HL-60/S4 treated with retinoic acid at 250 ng/mL for 4 days and 3 days (cell line): ENCODE measurements at regions not wholly inside any gene's neighbourhood (a gene's known extent, or its start where the extent isn't known, plus 50 kb on each side); places are given as distances from the start of the nearest gene placed in this dataset.

Experiments used
- in situ Hi-C: fragments of 300-500 bp; cut with MboI; formaldehyde crosslinking; loops from 2 replicates; pipeline ENCODE4 v1.7.0; 2022; ENCODE audit warnings: low sequenced_read_pairs

DNA sequence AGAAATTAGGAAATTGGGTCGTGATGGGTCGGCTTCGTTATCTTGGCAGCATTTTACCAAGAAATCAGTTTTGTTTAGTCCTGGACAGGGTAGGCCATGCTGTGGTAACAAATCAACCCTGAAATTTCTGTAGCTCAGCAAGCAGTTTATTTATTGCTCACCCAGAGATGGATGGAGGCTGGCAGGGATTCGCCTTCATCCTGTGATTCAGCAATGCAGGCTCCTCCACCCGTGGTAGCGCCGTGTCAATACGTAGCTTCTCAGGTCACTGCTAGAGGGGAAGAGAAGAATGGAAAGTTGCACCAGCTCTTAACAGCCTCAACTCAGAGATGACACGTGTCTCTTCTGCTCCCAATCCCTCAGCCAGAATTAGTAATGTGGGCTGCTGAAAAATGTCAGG, 157.0 kb upstream of the SGK1 start:
- in situ Hi-C loops: no loop called here

DNA sequence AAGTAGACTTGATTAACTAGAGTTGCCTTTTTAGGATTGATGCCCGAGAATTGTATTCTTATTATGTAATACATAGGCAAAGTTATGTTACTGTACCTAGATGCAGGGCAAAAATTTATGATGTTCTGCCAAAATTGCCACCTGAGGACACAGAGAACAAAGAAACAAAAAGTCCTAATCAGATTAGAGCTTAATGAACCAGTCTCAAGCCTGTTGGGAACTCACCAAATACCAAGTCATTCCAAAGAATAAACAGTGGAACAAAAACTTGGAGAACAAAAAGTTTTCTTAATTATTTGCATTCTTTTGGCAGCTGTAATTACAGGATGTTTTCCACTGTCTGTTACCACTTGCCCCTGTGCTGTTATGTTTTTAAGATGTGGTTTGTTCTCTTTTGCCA, 154.7 kb upstream of the SGK1 start:
- in situ Hi-C loops: no loop called here

DNA sequence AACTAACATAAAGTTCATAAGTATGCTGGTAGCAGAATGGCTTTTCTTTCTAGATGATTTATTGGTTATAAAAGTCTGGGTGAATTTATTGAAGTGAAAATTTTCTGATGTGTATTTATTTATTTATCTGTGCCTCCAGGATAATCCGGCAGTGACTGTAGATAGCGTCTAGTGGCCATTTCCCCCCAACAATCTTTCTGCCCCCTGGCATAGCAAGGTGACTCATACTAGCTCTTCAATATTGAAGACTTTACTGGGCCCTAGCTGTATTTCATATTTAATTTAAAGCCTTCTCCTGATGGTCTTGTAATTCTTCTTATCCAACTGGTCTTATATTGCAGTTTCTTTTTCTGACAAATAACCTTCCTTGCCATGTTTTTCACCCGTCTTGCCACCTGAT, 154.1 kb upstream of the SGK1 start:
- in situ Hi-C loops: no loop called here

DNA sequence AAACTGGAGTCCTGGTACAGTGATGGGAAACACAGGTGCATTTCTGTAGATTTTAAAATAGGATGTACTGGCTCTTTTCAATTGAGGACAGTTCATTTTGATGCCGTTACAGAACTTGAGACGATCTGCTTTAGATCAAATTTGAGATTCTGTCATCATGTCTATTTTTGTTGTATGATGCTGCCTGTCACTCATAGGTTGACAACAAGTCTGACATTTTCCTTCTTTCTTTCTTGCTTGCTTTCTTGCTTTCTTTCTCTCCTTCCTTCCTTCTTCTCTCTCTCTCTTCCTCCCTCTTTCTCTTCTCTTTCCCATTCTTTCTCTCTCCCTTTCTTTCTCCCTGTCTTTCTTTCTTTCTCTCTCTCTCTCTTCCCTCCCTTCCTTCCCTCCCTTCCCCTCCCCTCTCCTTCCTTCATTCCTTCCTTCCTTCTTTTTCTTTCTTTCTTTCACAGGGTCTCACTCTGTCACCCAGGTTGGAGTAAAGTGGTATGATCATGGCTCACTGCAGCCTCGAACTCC, 152.6 kb upstream of the SGK1 start:
- in situ Hi-C loops: no loop called here

DNA sequence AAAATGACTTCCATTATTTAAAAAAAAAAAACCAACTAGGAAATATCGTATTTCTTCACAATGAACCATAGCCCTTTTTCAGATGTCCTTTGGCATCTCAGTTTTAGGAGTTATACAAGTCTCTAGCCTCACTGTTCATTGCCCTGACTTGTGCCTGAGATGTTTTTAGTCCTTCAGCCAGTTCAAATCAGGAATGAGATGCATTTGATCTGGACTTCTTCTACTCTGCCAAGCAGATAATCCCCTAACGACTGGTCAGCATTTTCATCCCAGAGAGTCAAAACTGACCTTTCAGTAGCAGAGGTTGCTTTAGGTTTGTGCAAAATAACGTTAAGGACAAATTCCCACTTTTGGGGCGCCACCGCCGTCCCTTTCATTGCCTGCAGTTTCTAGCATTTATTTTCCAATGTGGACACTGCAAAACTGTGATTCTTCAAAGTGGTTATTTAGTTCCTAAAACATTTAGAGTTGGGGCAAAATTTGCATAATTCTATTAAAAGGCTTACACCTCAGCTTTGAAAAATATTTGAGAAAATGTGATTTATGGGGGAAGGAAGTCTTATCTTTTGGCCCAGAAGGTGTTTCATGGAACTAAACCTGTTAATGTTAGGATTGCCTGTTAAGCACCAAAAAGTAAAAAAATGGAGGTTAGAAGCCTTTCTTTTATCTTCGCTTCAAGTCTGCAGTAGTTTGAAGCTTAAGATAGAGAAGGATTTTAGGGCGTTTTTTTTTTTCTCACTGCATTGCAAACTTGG, 152.0 kb upstream of the SGK1 start:
- in situ Hi-C loops: no loop called here

DNA sequence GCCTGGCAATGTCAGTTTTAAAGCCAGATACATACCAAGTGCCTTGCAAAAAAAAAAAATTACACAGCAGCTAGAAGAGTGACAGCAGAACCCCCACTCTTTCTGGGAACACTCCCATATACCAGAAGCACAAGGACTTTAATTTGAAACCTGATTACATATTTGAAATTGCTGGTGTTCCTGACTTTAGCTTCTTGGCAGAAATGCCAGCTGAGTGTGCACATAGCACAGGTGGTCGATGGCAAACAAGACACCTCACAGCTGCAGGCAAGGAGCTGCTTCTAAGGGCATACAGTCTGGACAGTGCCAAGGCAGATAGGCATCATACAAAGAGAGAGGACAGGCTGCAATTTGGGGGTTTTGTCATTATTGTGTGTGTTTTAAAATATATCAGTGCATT, 150.7 kb upstream of the SGK1 start:
- in situ Hi-C loops: no loop called here

DNA sequence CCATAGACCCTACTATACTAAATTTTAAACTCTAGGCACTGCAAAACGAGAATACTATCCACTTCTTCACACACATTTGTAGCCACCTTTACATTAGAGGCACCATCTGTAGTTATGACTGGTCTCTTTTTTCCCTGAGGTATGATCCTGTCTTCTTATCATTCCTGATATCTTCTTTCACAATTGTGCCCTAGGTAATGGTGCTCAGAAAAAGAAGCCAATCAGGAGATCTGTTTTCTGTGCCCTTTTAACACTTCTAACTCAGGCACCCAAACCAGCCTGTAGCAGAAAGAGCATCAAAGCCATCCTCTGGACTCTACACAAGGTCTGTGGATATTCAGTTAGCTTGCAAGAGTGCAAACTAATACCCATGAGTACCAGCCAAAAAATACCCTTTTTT, 149.7 kb upstream of the SGK1 start:
- in situ Hi-C loops: no loop called here

DNA sequence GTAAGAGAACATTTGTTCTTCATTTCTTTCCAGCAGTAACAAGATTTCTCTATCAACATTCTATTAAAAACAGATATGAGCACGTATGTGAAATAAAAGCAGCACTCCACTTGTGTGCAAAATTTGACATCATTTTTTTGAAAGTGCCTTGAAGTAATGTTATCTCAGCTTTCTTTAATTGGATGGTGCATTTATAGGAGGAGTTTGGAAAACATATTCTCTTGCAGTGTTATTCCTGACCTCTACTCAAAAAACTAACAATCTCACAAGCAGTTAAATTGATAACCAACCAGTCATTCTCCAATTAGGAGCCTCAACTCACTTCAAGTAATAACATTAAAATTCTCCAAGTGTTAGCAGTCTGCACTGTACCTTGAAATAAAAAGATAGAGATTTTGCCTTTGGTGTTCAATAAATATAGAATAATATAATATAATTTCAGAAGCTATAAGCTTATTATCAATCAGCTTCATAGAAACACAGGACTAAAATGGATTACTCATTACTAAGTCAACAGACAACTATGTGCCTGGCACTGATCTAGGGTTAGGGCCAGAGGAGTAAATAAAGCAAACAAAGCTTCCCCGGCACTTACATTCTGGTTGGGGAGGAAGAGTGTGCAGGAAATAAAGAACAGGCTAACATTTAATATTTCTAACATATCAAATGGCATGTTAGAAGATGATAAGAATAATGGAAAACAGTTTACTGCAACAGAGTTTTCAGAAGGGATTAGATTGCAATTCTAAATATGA, 149.0 kb upstream of the SGK1 start:
- in situ Hi-C loops: no loop called here

DNA sequence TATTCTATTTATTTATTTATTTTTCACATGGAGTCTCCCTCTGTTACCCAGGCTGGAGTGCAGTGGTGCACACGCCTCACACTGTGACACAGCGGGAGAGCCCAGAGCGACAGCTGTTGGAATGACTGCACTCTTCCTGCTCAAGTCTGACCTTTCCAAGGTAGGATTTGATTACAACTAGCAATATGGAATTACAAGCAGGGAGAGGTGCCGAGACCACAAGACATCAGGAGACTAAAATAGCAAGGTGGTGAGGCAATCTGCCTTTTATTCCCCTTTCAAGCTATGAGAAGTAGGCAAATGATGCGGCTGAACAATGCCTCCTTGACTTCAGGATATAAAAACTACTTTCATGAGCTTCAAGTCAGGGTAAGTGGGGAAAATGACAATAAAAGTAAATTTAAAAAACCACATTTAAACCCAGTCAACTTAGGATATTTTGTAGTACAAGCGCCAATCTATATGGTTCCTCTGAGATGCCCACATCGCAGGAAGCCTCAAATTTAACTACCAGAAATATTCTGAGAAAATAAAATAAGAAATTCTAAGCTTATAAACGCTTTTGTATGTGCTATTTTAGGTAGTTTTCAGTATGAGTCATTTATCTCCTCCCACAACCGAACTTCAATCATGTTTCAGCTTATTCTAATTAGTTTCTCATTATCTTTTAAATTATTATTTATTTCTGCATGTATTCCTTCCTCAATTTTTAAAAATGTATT, 146.9 kb upstream of the SGK1 start:
- in situ Hi-C loops: no loop called here

DNA sequence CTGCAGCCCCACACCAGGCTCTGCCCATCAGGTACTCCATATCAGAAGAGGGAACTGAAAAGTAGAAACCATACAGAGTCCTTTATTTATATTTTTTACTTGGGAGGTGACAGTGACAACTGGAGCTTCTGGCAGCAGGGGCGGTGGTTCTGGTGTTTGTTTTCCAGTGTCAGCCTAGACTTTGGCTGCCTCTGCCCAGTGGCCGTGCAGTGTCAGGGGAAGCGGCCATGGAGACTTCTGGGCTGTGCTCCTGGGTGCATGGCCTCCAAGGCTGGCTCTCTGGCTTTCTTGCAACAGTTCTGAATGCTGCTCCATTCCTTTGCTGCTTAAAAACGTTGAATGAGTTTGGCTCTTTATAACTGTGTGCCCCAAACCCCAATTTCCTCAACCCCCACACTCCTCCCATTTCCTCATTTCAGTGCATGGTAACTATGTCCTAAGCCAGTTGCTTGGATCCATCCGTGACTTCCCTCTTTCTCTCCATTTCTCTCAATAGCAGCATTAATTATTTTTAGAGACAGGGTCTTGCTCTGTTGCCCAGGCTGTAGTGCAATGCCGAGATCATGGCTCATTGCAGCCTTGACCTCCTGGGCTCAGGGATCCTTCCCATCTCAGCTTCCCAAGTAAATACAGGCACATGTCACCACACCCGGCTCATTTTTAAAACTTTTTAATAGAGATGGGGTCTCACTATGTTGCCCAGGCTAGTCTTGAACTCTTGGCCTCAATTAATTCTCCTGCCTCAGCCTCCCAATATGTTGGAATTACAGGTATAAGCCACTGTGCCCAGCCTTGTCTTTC, 141.1 kb upstream of the SGK1 start:
- in situ Hi-C loops: no loop called here

DNA sequence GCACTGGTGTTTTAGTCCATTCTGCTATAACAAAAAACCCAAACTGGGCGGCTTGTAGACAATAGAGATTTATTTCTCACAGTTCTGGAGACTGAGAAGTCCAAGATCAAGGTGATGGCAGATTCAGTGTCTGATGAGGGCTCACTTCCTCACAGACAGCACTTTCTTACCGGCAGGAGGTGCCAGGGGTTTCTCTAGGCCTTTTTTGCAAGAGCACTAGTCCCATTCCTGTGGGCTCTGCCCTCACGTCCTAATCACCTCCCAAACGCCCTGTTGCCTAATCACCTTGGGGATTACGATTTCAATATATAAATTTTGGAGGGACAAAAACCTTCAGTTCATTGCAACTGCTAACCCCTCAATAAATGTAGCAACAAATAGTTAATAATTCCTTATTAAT, 140.0 kb upstream of the SGK1 start:
- in situ Hi-C loops: no loop called here

DNA sequence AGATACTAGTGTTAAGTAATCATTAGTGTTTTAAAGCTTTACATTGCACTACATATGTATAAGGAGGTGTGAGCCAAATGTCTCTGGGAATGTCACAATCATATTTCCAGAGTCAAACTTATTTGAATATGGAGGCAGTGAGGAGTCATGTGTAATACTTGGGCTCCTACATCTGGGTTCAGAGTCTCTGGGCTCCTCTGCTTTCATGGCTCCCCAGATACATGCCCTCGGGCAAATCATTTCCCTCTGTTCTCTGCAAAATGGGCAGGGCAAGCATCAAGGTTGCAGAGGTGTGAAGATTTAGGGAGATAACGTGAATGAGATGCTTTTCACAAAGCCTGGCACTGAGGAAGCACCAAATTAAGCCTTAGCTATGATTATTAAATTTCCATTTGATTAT, 138.3 kb upstream of the SGK1 start:
- in situ Hi-C loops: no loop called here

DNA sequence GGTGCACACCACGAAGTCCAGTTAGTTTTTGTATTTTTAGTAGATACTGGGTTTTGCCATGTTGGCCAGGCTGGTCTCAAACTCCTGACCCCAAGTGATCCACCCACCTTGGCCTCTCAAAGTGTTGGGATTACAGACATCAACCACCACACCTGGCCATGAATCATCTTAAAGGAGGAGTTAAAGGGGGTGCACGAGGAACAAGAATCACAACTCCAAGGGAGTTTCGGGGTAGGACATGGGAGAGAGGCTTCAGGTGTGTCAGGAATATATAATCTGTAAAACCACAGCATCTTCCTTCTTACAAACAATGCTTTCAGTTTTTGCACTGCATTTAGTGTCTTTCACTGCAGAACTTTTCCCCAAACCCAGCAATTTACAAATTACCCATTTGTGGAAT, 137.4 kb upstream of the SGK1 start:
- in situ Hi-C loops: no loop called here

DNA sequence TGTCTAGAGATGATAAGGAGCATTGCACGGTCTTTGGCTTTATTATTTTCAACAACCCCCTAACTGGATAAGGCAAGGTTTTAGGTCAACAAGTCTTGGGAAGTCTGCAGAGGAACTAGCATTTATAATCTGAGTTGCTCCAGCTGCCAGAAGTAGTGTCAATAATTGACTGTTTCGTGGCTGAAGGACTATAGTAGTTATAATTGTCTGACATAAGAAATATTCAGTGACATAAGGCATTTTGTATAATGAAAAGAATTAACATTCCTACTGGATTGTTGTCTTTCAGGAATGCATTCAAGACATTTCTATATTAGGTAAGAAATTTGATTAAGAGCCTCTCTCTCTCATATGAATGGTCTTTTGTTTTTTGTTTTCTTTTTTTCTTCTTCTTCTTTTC, 136.9 kb upstream of the SGK1 start:
- in situ Hi-C loops: no loop called here

DNA sequence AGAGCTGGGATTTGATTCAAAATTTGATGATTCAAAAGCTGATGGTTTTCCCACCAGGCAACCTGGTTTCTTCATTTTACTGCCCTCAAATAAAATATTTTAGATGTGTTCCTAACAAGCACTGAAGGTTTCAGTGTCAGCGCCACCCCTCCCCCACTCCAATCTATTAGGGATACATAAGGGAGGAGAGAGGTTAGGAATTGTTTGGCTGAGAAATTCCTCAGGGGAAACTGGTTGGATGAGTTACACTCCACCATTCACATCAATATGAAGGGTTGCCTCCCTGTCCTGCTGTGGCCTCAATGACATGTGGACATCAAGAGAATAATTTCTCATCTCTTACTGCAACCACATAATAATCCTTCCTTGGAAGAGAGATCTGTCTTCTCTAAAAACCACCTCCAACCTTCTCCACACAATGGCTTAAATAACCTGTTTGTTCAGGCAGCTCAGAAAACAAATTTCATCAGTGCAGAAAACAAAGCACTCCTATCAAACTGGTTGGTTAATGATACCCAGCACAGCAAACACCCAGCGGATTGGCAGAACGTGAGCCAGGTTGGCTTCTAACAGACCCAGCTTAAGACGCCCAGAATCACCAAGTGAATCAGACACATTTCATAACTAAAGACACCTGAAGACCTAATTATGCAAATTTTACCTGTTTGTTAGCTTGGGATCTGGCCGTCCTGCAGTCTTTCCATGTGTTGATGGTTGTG, 136.0 kb upstream of the SGK1 start:
- in situ Hi-C loops: no loop called here

DNA sequence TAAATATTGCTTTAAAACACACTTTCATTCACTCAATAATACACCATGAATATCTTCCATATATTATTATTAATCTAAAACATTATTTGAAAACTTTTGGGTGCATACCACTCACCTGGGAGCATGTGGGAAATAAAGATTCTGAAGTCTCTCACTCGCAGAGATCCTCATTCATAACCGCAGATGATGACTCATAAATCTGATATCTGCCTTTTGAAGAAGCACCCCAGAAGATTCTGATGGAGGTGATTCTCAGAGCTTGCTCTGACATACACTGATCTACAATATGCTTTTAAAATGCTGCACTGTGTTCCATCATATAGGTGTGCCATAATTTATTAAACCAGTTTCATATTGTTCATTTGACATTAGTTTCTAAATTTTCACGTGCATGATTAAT, 135.0 kb upstream of the SGK1 start:
- in situ Hi-C loops: no loop called here

DNA sequence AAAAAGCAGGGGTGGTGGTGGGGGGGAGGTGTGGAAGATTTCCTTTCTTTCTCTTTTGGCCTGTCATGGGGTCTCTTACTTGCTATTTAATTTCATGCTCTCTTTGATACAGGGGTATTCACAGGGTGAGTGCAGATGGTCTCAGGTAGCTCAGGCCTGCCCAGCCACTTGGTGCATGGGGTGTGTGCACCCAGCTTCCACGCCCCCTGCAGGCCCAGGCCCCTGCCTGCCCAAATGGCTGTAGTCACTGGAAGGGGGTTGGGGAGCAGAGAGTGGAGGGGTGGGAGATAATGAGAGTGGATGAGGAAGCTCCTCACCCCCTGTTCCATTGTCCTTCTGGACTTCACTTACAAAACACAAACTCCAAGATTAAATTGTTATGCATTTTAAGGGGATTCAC, 133.6 kb upstream of the SGK1 start:
- in situ Hi-C loops: no loop called here

DNA sequence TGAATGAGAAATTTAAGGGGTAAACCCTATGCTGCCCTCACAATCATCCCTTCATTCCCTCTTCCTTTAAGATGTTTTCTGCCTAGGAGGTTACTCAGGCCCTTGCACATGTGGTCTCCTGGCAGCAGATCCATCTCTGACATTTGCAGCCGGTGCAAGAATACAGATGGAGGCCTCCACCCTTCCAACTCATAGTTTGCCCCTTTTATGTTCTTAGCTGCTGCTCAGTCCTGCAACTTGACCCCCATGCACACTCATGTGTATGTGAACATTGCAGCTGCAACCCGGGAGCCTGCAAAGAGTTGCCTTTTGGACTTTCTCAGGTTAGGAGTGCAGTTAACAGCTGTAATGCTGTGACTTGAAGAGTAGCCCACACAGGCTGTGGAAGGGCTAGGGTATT, 131.9 kb upstream of the SGK1 start:
- in situ Hi-C loops: no loop called here

DNA sequence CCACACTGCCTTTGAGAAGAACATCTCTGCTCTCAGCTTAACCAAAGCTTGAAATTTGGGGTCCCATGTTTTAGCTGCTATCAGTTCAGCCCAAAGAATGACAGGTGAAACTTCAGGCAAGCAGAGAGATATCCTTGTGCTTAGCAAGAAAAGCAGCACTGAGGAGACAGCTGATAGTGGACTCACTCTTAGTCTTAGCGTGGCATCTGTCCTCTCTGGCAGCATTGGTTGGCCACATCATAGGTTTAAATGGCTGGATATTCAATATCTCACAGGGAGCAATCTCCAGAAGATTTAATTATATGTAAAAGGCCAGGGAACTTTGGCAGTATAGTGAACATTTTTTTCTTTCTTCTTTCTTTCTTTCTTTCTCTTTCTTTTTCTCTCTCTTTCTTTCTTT, 131.1 kb upstream of the SGK1 start:
- in situ Hi-C loops: no loop called here

DNA sequence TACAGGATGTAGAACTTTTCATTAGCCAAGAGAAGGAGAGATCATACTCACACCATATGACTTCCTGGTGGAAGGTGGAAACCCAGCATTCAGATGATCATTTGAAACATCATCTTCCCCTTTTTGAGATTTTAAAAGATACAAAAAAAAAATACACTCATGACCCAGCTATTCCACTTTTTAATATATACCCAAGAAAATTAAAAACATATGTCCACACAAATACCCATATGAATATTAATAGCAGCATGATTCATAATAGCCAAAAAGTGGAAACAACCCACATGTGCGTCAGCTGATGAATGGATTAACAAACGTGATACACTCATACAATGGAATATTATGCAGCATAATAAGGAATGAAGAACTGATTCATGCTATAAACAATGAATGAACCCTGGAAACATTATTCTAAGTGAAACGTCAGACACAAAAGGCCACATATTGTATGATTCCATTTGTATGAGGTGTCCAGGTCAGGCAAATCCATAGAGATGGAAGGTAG, 130.0 kb upstream of the SGK1 start:
- in situ Hi-C loops: no loop called here
